Keratinocyte (primary cell): ENCODE measurements at regions not wholly inside any gene's neighbourhood (a gene's known extent, or its start where the extent isn't known, plus 50 kb on each side); places are given as distances from the start of the nearest gene placed in this dataset.

Experiments used
- EZH2 ChIP-seq: IDR thresholded peaks from one replicate; pipeline ENCODE4 v1.6.1; 2012; ENCODE audit warnings: inconsistent platforms, mild to moderate bottlenecking, low read length, moderate library complexity
- TF ChIP-seq, protein P1 (sequence below), 3 experiments: IDR thresholded peaks in 1 of 3; conservative IDR thresholded peaks in 1 of 3; optimal IDR thresholded peaks in 1 of 3; 2 replicates in 2 of 3; 3 replicates in 1 of 3; pipeline versions ENCODE3 to v1.5.1; 2011; ENCODE audit warnings: low read length in 3 of 3, mild to moderate bottlenecking in 3 of 3, moderate library complexity in 2 of 3, control low read depth in 1 of 3, inconsistent platforms in 1 of 3; ENCODE audit not compliant: insufficient read depth in 2 of 3; ENCODE audit errors: extremely low read depth in 1 of 3

DNA sequence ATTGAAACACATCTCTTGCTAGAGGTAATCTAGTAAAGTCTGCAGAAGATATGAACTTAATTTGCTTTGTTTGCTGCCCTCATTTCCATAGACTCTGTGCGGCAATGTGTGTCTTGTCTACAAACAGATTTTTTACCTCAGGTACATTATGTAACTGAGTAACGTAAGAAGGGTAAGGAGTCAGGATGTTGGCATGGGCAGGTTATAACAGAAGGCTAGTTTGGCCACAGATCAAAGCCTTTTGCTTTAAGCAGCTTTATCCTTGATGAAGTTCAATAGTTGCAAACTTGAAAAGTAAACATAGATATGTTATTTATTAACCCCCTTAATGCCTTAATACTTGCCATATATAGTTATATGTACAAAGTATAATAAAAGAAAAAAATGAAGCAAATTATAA, 391.6 kb upstream of the FKBP1C start:
- TF ChIP-seq, protein P1, sequence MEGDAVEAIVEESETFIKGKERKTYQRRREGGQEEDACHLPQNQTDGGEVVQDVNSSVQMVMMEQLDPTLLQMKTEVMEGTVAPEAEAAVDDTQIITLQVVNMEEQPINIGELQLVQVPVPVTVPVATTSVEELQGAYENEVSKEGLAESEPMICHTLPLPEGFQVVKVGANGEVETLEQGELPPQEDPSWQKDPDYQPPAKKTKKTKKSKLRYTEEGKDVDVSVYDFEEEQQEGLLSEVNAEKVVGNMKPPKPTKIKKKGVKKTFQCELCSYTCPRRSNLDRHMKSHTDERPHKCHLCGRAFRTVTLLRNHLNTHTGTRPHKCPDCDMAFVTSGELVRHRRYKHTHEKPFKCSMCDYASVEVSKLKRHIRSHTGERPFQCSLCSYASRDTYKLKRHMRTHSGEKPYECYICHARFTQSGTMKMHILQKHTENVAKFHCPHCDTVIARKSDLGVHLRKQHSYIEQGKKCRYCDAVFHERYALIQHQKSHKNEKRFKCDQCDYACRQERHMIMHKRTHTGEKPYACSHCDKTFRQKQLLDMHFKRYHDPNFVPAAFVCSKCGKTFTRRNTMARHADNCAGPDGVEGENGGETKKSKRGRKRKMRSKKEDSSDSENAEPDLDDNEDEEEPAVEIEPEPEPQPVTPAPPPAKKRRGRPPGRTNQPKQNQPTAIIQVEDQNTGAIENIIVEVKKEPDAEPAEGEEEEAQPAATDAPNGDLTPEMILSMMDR (optimal IDR thresholded peaks at IDR 0.05 in 1 of 3, IDR thresholded peaks at IDR 0.05 in 1 of 3, conservative IDR thresholded peaks at IDR 0.05 in 1 of 3; ENCODE audit: extremely low read depth in 1 of 3, insufficient read depth in 2 of 3, low read length in 3 of 3) = no peak
- no peak for TF ChIP-seq EZH2
